ENCODE measurements at regions not wholly inside any gene's neighbourhood (a gene's known extent, or its start where the extent isn't known, plus 50 kb on each side); places are given as distances from the start of the nearest gene placed in this dataset.

GRCh38 chr2:64769392-64770044 is 115.8 kb upstream of the SERTAD2 start:
- no peak for DNase-seq

- no peak for DNase-seq
Observed at GRCh38 chr2:64770137-64770780, 116.5 kb upstream of the SERTAD2 start.

GRCh38 chr2:64770781-64771334 is 117.1 kb upstream of the SERTAD2 start:
- peak; percentile 38 to 88 (median 48) for DNase-seq

- DNase-seq, result no peak
Observed at GRCh38 chr2:64771737-64772136, 118.0 kb upstream of the SERTAD2 start.

GRCh38 chr2:64773461-64774118 is 119.9 kb upstream of the SERTAD2 start:
- DNase-seq, result no peak

- DNase-seq, result no peak
Observed at GRCh38 chr2:64777841-64778240, 124.1 kb upstream of the SERTAD2 start.

GRCh38 chr2:64779117-64779690 is 125.5 kb upstream of the SERTAD2 start:
- peak in 1 of 3 donors; percentile 87 for DNase-seq

GRCh38 chr2:64780041-64780440 is 126.3 kb upstream of the SERTAD2 start:
- no peak for DNase-seq

- no peak for DNase-seq
Observed at GRCh38 chr2:64781711-64782390, 128.1 kb upstream of the SERTAD2 start.

- DNase-seq, result no peak
Observed at GRCh38 chr2:64784168-64785061, 130.7 kb upstream of the SERTAD2 start.

GRCh38 chr2:64785245-64785644 is 131.5 kb upstream of the SERTAD2 start:
- no peak for DNase-seq

GRCh38 chr2:64786343-64787018 is 132.8 kb upstream of the SERTAD2 start:
- no peak for DNase-seq

- no peak for DNase-seq
Observed at GRCh38 chr2:64787019-64787365, 133.3 kb upstream of the SERTAD2 start.

GRCh38 chr2:64787698-64788097 is 134.0 kb upstream of the SERTAD2 start:
- no peak for DNase-seq

GRCh38 chr2:64789466-64790320 is 136.0 kb upstream of the SERTAD2 start:
- no peak for DNase-seq

GRCh38 chr2:64792300-64792699 is 138.6 kb upstream of the SERTAD2 start:
- DNase-seq, result no peak

GRCh38 chr2:64792995-64793639 is 139.4 kb upstream of the SERTAD2 start:
- DNase-seq, result no peak

- no peak for DNase-seq
Observed at GRCh38 chr2:64793701-64794100, 140.0 kb upstream of the SERTAD2 start.

All from muscle of back (tissue), 3 donors.